HEK293T (cell line): ENCODE measurements at regions not wholly inside any gene's neighbourhood (a gene's known extent, or its start where the extent isn't known, plus 50 kb on each side); places are given as distances from the start of the nearest gene placed in this dataset.

Experiments
- CTCF ChIA-PET: fragments of 350-600 bp; formaldehyde crosslinking; extraction: SDS; loops from one replicate; lab custom pipeline; 2021; ENCODE audit warnings: antibody characterized with exemption, inconsistent platforms; lab: Yijun Ruan, JAX
- POLR2A ChIA-PET: fragments of 350-600 bp; formaldehyde crosslinking; extraction: SDS; loops from one replicate; lab custom pipeline; 2020; ENCODE audit warnings: antibody characterized with exemption, inconsistent platforms; lab: Yijun Ruan, JAX
- DNase-seq: peaks from one replicate; pipeline ENCODE4 v3.0.0; 2012; ENCODE audit warnings: mixed read lengths; ENCODE audit errors: extremely low spot score
- ARNT ChIP-seq: fragments of 450-650 bp; IDR thresholded peaks from 2 replicates; pipeline ENCODE4 v1.6.1; 2017; ENCODE audit warnings: mild to moderate bottlenecking
- BHLHE40 ChIP-seq: fragments of 450-650 bp; IDR thresholded peaks from 2 replicates; pipeline ENCODE4 v1.6.1; 2016; ENCODE audit warnings: mild to moderate bottlenecking, moderate library complexity, borderline replicate concordance
- CTBP1 ChIP-seq: fragments of 450-650 bp; IDR thresholded peaks from 2 replicates; pipeline ENCODE4 v1.6.1; 2016; ENCODE audit warnings: borderline replicate concordance
- ELF4 ChIP-seq: fragments of 450-650 bp; IDR thresholded peaks from 2 replicates; pipeline ENCODE4 v1.6.1; 2017; ENCODE audit warnings: antibody characterized with exemption
- FOXA1 ChIP-seq: fragments of 450-650 bp; IDR thresholded peaks from 2 replicates; pipeline ENCODE4 v1.6.1; 2016; ENCODE audit warnings: mild to moderate bottlenecking
- FOXK2 ChIP-seq: fragments of 450-650 bp; IDR thresholded peaks from 2 replicates; pipeline ENCODE4 v1.6.1; 2016; ENCODE audit warnings: mild to moderate bottlenecking
- FOXM1 ChIP-seq: fragments of 450-650 bp; IDR thresholded peaks from 2 replicates; pipeline ENCODE4 v1.6.1; 2017; ENCODE audit warnings: mild to moderate bottlenecking, borderline replicate concordance
- HDGF ChIP-seq: fragments of 450-650 bp; IDR thresholded peaks from 2 replicates; pipeline ENCODE4 v1.6.1; 2017; ENCODE audit warnings: antibody characterized with exemption, borderline replicate concordance
- L3MBTL2 ChIP-seq: fragments of 450-650 bp; conservative IDR thresholded peaks from 2 replicates; pipeline ENCODE4 v1.6.1; 2016; ENCODE audit warnings: mild to moderate bottlenecking
- LEF1 ChIP-seq: fragments of 450-650 bp; IDR thresholded peaks from 2 replicates; pipeline ENCODE4 v1.6.1; 2017; ENCODE audit warnings: mild to moderate bottlenecking, borderline replicate concordance
- NFRKB ChIP-seq: fragments of 450-650 bp; IDR thresholded peaks from 2 replicates; pipeline ENCODE4 v1.6.1; 2016; ENCODE audit warnings: mild to moderate bottlenecking, moderate library complexity
- SP1 ChIP-seq: fragments of 450-650 bp; IDR thresholded peaks from 2 replicates; pipeline ENCODE4 v1.6.1; 2017
- SUZ12 ChIP-seq: fragments of 450-650 bp; IDR thresholded peaks from 2 replicates; pipeline ENCODE4 v1.6.1; 2016; ENCODE audit warnings: mild to moderate bottlenecking
- TARDBP ChIP-seq: fragments of 450-650 bp; IDR thresholded peaks from 2 replicates; pipeline ENCODE4 v1.6.1; 2016
- ZNF384 ChIP-seq: fragments of 450-650 bp; IDR thresholded peaks from 2 replicates; pipeline ENCODE4 v1.6.1; 2016
- TF ChIP-seq, protein P1 (sequence below): fragments of 450-650 bp; IDR thresholded peaks from 2 replicates; pipeline ENCODE4 v1.6.1; 2016

DNA sequence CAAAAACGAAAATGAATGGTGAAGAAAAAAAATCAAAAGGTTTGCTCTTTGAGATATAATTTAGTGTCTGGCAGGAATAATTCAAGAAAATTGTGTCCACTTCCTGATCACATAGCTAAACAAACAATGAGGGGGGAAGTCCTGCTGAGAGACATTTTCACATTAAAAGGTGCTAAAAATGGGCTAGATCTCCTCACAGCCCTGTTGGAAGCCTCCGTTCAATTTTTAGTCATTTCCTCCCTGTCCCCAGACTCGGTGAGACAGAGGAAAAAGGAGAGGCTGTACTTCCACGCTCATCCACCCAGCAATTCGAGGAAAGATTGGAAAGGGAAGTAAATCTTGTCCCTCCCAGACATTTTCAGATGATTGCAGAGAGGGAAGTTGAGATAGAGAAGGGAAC, 103.7 kb downstream of the BARHL2 start:
- DNase-seq = no peak
- CTCF ChIA-PET = interaction anchor here (0.8 kb wide), 1 partner anchor 630 kb away, joined by 3 read pairs; no protein-coding TSS in a partner anchor
- no peak for TF ChIP-seq SUZ12
- no peak for TF ChIP-seq LEF1
- no peak for TF ChIP-seq FOXK2
- no peak for TF ChIP-seq FOXA1
- TF ChIP-seq NFRKB = no peak
- TF ChIP-seq ZNF384 = no peak
- TF ChIP-seq ARNT = no peak
- no peak for TF ChIP-seq HDGF
- TF ChIP-seq, protein P1, sequence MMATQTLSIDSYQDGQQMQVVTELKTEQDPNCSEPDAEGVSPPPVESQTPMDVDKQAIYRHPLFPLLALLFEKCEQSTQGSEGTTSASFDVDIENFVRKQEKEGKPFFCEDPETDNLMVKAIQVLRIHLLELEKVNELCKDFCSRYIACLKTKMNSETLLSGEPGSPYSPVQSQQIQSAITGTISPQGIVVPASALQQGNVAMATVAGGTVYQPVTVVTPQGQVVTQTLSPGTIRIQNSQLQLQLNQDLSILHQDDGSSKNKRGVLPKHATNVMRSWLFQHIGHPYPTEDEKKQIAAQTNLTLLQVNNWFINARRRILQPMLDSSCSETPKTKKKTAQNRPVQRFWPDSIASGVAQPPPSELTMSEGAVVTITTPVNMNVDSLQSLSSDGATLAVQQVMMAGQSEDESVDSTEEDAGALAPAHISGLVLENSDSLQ = no peak
- TF ChIP-seq BHLHE40 = no peak
- POLR2A ChIA-PET = no interaction called here

DNA sequence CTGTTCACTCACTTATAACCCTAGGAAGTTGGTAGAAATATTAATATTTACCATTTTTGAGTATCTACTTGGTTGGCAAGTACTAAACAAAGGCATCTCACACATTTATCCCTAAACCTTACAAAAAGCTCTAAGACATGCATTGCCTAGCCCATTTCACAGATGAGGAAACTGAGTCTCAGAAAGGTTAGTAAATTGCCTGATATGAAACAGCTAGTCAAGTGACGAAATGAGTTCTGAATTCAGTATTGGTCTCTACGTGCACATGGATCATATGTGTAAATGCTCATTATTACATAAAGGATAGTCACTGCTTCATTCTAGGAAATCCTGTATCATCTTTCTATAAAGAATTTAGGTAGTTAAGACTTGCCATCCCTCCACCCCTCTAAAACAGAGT, 105.1 kb downstream of the BARHL2 start:
- ChIA-PET POLR2A (no interaction called here), CTCF (no interaction called here)
- DNase-seq = no peak
- TF ChIP-seq BHLHE40 (no peak), SUZ12 (no peak), ELF4 (no peak), L3MBTL2 (no peak), ARNT (no peak), CTBP1 (no peak), FOXA1 (no peak), LEF1 (no peak), FOXK2 (no peak), NFRKB (no peak), TARDBP (no peak), SP1 (no peak), FOXM1 (no peak), HDGF (no peak)
- TF ChIP-seq, protein P1 = no peak

DNA sequence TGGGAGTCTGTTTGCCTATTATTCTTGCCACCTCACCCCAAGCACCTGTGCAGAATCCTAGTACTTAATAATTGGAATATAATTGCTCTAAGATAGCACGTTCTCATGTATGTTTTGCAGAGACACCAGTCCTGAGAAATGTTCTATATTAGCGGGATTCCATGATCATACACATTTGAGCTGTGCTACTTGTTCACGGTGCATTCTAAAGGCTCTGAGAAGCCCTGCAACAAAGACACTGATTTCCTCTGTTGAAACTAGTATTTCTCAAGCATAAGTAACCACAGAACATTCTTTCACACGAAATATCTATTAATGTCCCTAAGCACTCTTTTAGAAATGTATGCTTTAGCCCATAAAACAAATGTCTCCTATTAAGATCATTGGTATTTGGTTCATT, 109.4 kb downstream of the BARHL2 start:
- DNase-seq = no peak
- CTCF ChIA-PET = no interaction called here
- POLR2A ChIA-PET = no interaction called here
- TF ChIP-seq FOXA1 (no peak), L3MBTL2 (no peak), ELF4 (no peak), ZNF384 (no peak), SP1 (no peak), LEF1 (no peak), CTBP1 (no peak), FOXK2 (no peak), NFRKB (no peak), HDGF (no peak), FOXM1 (no peak)
- TF ChIP-seq, protein P1 = no peak

DNA sequence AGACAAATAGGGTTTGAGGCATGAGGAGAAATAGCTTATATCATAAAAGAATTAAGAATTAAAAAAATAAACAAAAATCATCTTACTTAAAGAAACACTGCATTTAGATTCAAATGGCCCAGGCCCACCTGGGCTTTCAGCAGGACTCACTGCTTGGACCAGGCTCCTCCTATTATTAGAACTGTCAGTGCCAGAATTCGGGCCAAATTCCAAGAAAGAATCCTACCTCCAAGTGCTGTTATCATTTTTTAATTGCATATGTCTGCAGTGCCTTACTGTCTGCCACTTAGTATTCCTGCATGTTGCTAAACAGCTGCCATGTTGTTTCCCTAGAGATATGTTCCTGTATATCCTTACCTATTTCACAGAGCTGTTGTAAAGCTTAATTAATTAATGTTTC, 112.0 kb downstream of the BARHL2 start:
- no peak for DNase-seq
- ChIA-PET POLR2A (no interaction called here), CTCF (interaction anchor here (0.6 kb wide), 2 partner anchors 12 to 133 kb away, joined by 3 to 4 read pairs; no protein-coding TSS in a partner anchor)
- no peak for TF ChIP-seq FOXM1
- TF ChIP-seq ARNT = no peak
- TF ChIP-seq FOXK2 = no peak

DNA sequence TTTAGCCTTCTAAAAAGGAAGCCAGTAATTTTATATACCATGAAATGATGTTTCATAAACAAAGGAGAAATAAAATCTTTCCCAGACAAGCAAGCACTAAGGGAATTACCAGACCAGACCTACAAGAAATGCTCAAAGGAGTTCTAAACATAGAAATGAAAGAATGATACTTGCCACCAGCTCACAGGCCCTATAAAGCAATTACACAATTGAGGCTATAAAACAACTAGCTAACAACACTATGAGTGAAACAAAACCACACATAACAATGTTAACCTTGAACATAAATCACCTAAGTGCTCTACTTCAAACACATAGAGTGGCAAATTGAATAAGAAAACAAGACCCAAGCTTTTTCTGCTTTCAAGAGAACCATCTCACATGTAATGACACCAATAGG, 123.8 kb downstream of the BARHL2 start:
- no peak for DNase-seq
- ChIA-PET POLR2A (no interaction called here), CTCF (no interaction called here)
- no peak for TF ChIP-seq LEF1
- no peak for TF ChIP-seq SP1

DNA sequence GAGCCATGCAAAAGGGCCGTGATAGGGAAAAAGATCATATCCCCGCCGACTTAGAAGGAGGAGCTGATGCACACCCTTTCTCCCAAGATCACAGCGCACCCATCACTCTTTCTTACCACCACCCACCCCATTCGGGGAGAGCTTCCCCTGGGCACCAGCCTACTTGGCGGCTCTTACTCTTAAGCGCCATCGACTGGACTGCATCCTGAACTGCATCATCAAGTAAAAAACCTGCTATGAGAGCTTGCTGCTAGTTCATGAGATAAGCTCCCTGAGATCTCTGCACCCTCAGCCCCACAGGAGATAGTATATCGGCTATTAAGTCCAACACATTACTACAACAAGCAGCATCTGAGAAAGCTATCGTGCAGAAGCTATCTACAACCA, 125.1 kb downstream of the BARHL2 start:
- no peak for TF ChIP-seq ARNT
- TF ChIP-seq ELF4 = no peak
- no peak for TF ChIP-seq L3MBTL2
- no peak for TF ChIP-seq NFRKB
- no peak for TF ChIP-seq LEF1
- CTCF ChIA-PET = interaction anchor here (1.3 kb wide), 1 partner anchor 13 kb away, joined by 4 read pairs; no protein-coding TSS in a partner anchor
- POLR2A ChIA-PET = interaction anchor here (0.7 kb wide), 1 partner anchor 1488 kb away, joined by 3 read pairs; no protein-coding TSS in a partner anchor
- DNase-seq = no peak

DNA sequence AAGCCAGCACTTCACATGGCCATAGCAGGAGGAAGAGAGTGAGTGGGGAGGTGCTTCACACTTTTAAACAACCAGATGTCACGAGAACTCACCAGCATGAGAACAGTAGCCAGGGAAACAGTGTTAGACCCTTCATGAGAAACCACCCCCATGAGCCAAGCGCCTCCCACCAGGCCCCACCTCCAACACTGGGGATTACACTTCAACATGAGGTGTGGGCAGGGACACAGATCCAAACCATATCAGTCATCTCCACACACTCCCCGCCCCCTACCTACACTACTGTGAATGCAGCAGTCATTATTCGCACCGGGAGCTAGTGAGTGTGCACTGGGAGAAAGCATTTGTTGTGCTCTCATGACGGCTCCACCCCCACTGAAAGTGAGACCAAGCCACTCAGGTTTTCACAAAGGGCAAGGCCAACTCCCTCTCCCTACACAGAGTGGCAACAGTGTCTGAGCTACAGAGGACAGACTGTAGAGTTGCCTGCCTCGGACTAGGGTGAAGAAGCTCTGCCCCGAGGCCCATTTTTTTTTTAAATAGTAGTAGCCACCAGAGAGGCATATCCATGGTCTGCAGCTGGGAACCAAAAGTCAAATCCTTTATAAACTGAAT, 125.6 kb downstream of the BARHL2 start:
- POLR2A ChIA-PET = interaction anchor here (0.7 kb wide), 1 partner anchor 1488 kb away, joined by 3 read pairs; no protein-coding TSS in a partner anchor
- DNase-seq = no peak
- TF ChIP-seq L3MBTL2 (no peak), BHLHE40 (no peak), ZNF384 (no peak), LEF1 (no peak), FOXK2 (no peak), ELF4 (no peak), NFRKB (no peak), FOXM1 (no peak), SUZ12 (no peak), SP1 (no peak), TARDBP (no peak), HDGF (no peak), ARNT (no peak), FOXA1 (no peak), CTBP1 (no peak)
- TF ChIP-seq, protein P1 = no peak
- CTCF ChIA-PET = interaction anchor here (0.6 to 1.3 kb wide), 2 partner anchors 12 to 24 kb away, joined by 3 to 4 read pairs; no protein-coding TSS in a partner anchor
